Panc1 (cell line): ENCODE measurements at regions not wholly inside any gene's neighbourhood (a gene's known extent, or its start where the extent isn't known, plus 50 kb on each side); places are given as distances from the start of the nearest gene placed in this dataset.

Experiments
- ATAC-seq: fragments of 200-7000 bp; cut with Tn5 transposase; 2 replicates; pipeline ENCODE4 v1.9.1; 2020; ENCODE audit warnings: mild to moderate bottlenecking, moderate library complexity
- BruUV-seq: library from RNA; stranded (reverse); fragments of 400-500 nt; replicated peaks from 2 replicates; lab custom pipeline; 2021; lab: Mats Ljungman, UMichigan
- CTCF ChIA-PET: fragments of 300-600 bp; sonication (Branson Sonifier 250); formaldehyde crosslinking; loops from one replicate; lab custom pipeline; 2022; ENCODE audit warnings: antibody characterized with exemption; lab: Charles Lee
- POLR2A ChIA-PET: fragments of 300-600 bp; sonication (Branson Sonifier 250); formaldehyde crosslinking; loops from one replicate; lab custom pipeline; 2022; ENCODE audit warnings: antibody characterized with exemption; lab: Charles Lee
- DNase-seq: peaks from one replicate; pipeline ENCODE4 v3.0.0-alpha.2; 2010; ENCODE audit warnings: low read depth, low spot score
- H3K27ac ChIP-seq: 2 replicates; pipeline ENCODE4 v1.5.1; 2011; ENCODE audit warnings: mild to moderate bottlenecking, low read length, inconsistent platforms
- H3K27me3 ChIP-seq: fragments of 200-500 bp; sonication (Bioruptor generic); 2 replicates; pipeline ENCODE4 v1.6.0; 2014; ENCODE audit warnings: low read length, inconsistent platforms; ENCODE audit not compliant: control insufficient read depth, insufficient read depth
- H3K36me3 ChIP-seq: fragments of 200-500 bp; sonication (Bioruptor generic); 2 replicates; pipeline ENCODE4 v1.5.1; 2014; ENCODE audit warnings: inconsistent platforms, mild to moderate bottlenecking, low read length, moderate library complexity; ENCODE audit not compliant: control insufficient read depth, insufficient read depth
- H3K4me1 ChIP-seq: 2 replicates; pipeline ENCODE4 v1.5.1; 2011; ENCODE audit warnings: inconsistent platforms, mild to moderate bottlenecking, low read length, moderate library complexity; ENCODE audit not compliant: control insufficient read depth, insufficient read depth
- H3K4me3 ChIP-seq, 2 experiments: 2 replicates each; pipeline ENCODE4 v1.5.1; 2011 to 2012; ENCODE audit warnings: low read depth in 2 of 2, low read length in 2 of 2, mild to moderate bottlenecking in 2 of 2, inconsistent platforms in 1 of 2, moderate library complexity in 1 of 2
- H3K9me3 ChIP-seq: fragments of 200-500 bp; sonication (Bioruptor generic); 2 replicates; pipeline ENCODE4 v1.5.1; 2014; ENCODE audit warnings: low read depth, mild to moderate bottlenecking, inconsistent platforms, low read length, moderate library complexity; ENCODE audit not compliant: control insufficient read depth, insufficient read depth
- CTCF ChIP-seq: fragments of 450-650 bp; IDR thresholded peaks from 2 replicates; pipeline ENCODE4 v1.5.1; 2017; ENCODE audit warnings: mild to moderate bottlenecking
- POLR2AphosphoS5 ChIP-seq: IDR thresholded peaks from 2 replicates; pipeline ENCODE4 v1.6.1; 2012; ENCODE audit warnings: mild to moderate bottlenecking, low read depth, low read length, moderate library complexity
- REST ChIP-seq, 2 experiments: IDR thresholded peaks; 2 replicates each; pipeline ENCODE4 v1.6.1; 2011 to 2012; ENCODE audit warnings: low read depth in 2 of 2, control low read depth in 1 of 2, low read length in 1 of 2, mild to moderate bottlenecking in 1 of 2, moderate library complexity in 1 of 2; ENCODE audit not compliant: insufficient read depth in 1 of 2
- SIN3A ChIP-seq: IDR thresholded peaks from 2 replicates; pipeline ENCODE4 v1.6.1; 2012; ENCODE audit warnings: low read depth, mild to moderate bottlenecking, low read length, moderate library complexity, borderline replicate concordance; ENCODE audit not compliant: insufficient read depth
- TCF7L2 ChIP-seq: IDR thresholded peaks from 2 replicates; pipeline ENCODE4 v1.6.1; 2011; ENCODE audit warnings: mild to moderate bottlenecking, low read depth, low read length, inconsistent platforms
- in situ Hi-C: cut with HindIII; loops from 2 replicates; pipeline ENCODE4 v1.10.0; 2016; ENCODE audit warnings: low sequenced_read_pairs, low pct_unique_long_range_greater_than_20kb
- intact Hi-C: fragments of 100-400 bp; cut with micrococcal nuclease; formaldehyde crosslinking; loops from one replicate; pipeline ENCODE4 v1.10.0; 2022; ENCODE audit not compliant: unreplicated experiment

GRCh38 chr16:51490866-51491265 lies 339.8 kb upstream of the SALL1 start:
- Histone ChIP-seq H3K4me1 (no peaks in the 10 kb centered on the region), H3K36me3 (no peaks in the 10 kb centered on the region), H3K27ac (no peak overlapping the region), H3K9me3 (0 out of 2 replicates have a peak, but pooled peaks cover 2% of the 10 kb centered on the region), H3K27me3 (no peaks in the 10 kb centered on the region), H3K4me3 (no peak overlapping the region)
- no peak for DNase-seq
- no TSS peak for BruUV-seq
- no peak for ATAC-seq
- CTCF ChIA-PET = no interaction called here
- no peak for TF ChIP-seq POLR2AphosphoS5
- TF ChIP-seq TCF7L2 = no peak
- no peak for TF ChIP-seq REST (IDR thresholded peaks at IDR 0.05; ENCODE audit: insufficient read depth in 1 of 2, low read depth in 2 of 2, low read length in 1 of 2)
- TF ChIP-seq SIN3A = no peak
- no peak for TF ChIP-seq CTCF
- POLR2A ChIA-PET = no interaction called here
- intact Hi-C loops (no loop called here), in situ Hi-C loops (no loop called here)

- H3K4me1 ChIP-seq = no peaks in the 10 kb centered on the region
- ChIA-PET CTCF (no interaction called here), POLR2A (no interaction called here)
- BruUV-seq = no TSS peak
- no peak overlapping the region for H3K4me3 ChIP-seq
- H3K9me3 ChIP-seq = 0 out of 2 replicates have a peak, but pooled peaks cover 3% of the 10 kb centered on the region
- H3K27me3 ChIP-seq = no peaks in the 10 kb centered on the region
- intact Hi-C loops = no loop called here
- ATAC-seq (no peak), DNase-seq (no peak)
- in situ Hi-C loops = no loop called here
- TF ChIP-seq REST (IDR thresholded peaks at IDR 0.05; ENCODE audit: insufficient read depth in 1 of 2, low read depth in 2 of 2, low read length in 1 of 2) (no peak), CTCF (no peak), TCF7L2 (no peak), SIN3A (no peak), POLR2AphosphoS5 (no peak)
- no peak overlapping the region for H3K27ac ChIP-seq
- H3K36me3 ChIP-seq = no peaks in the 10 kb centered on the region
Measured at GRCh38 chr16:51487880-51488279, 336.8 kb upstream of the SALL1 start.
